Thoracic aorta (tissue), 2 donors: ENCODE measurements at regions not wholly inside any gene's neighbourhood (a gene's known extent, or its start where the extent isn't known, plus 50 kb on each side); places are given as distances from the start of the nearest gene placed in this dataset.

Source experiments
- ATAC-seq: fragments of 150-250 bp; one replicate; pipeline ENCODE4 v1.8.0; 2017; ENCODE audit warnings: low read depth; ENCODE audit not compliant: insufficient number of reproducible peaks, low FRiP score
- DNase-seq: peaks from one replicate; pipeline ENCODE4 v3.0.0-alpha.2; 2020; ENCODE audit warnings: low spot score
- H3K27ac ChIP-seq, 2 donors: fragments of 200-600 bp; sonication (generic); 1 replicate in 1 of 2; 2 replicates in 1 of 2; pipeline ENCODE4 v1.5.1; 2016; ENCODE audit warnings: mild to moderate bottlenecking in 2 of 2, moderate library complexity in 2 of 2
- H3K27me3 ChIP-seq: fragments of 200-600 bp; sonication (generic); replicated peaks from 2 replicates; pipeline ENCODE4 v1.6.0; 2016; ENCODE audit warnings: mild to moderate bottlenecking; ENCODE audit not compliant: insufficient read depth
- H3K36me3 ChIP-seq: fragments of 200-600 bp; sonication (generic); one replicate; pipeline ENCODE4 v1.5.1; 2016
- H3K4me1 ChIP-seq, 2 donors: fragments of 200-600 bp; sonication (generic); 1 replicate in 1 of 2; 2 replicates in 1 of 2; pipeline versions ENCODE4 v1.5.1 to v1.6.0; 2016; ENCODE audit warnings: low read depth in 2 of 2, mild to moderate bottlenecking in 1 of 2; ENCODE audit not compliant: control insufficient read depth in 1 of 2
- H3K4me3 ChIP-seq: fragments of 200-600 bp; sonication (generic); 2 replicates; pipeline ENCODE4 v1.5.1; 2016; ENCODE audit warnings: mild to moderate bottlenecking
- H3K9me3 ChIP-seq: fragments of 200-600 bp; sonication (generic); 2 replicates; pipeline ENCODE4 v1.5.1; 2016
- CTCF ChIP-seq: fragments of 200-600 bp; sonication (generic); IDR thresholded peaks from one replicate; pipeline ENCODE4 v1.5.1; 2019; ENCODE audit warnings: antibody characterized with exemption

DNA sequence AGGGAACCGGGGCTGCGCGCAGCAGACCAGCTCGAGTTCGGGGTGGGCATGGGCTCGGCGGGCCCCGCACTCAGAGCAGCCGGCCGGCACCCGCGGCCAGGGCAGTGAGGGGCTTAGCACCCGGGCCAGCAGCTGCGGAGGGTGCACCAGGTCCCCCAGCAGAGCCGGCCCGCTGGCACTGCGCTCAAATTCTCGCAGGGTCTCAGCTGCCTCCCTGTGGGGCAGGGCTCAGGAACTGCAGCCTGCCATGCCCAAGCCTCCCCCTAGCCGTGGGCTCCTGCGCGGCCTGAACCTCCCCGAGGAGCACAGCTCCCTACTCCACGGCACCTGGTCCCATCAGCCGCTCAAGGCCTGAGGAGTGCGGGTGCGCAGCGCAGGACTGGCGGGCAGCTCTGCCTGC is 172.9 kb upstream of the SLC30A5 start:
- ATAC-seq: no peak
- H3K27ac ChIP-seq: no peak overlapping the region

DNA sequence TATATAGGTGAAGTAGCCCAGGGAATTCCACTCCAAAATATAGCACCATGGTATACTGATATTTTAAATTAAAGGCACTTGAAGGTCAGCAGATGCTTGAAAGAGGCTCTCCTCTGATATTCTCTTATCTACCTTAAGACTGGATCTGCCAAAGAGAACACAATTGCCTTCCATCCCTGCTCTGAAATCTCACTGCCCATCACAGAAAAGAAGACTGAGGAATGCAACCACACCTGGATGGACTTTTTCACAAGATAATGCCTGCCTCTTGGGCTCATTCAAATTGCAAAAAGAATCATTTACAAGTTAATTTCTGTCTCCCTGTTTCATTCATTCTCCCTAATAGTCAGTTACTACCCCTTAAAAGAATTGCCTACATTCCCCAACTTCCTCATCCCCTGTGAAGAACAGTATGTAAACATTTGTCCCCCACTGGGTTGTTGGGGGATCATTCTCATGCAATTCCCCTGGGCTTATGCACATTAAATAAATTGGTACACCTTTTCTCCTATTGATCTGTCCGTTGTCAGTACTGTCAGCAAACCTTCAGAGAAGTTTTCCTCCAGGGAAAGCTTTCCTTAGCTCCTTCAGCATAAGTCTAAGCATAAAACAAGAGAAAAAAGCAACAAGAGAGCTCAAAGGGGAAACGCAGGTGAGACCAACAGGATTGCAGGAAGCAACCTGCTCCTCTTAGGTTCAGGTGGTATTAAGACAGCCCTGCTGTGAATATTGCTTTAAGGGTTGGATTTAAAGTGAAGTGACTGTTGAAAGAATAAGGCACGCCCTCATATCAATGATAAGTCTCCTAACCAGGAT is 171.4 kb upstream of the SLC30A5 start:
- Histone ChIP-seq H3K9me3 (no peaks in the 10 kb centered on the region), H3K4me1 (no peaks in the 10 kb centered on the region), H3K27ac (no peak overlapping the region), H3K4me3 (no peak overlapping the region), H3K36me3 (no peaks in the 10 kb centered on the region), H3K27me3 (no peaks in the 10 kb centered on the region)
- no peak for DNase-seq
- TF ChIP-seq CTCF: no peak
- ATAC-seq: no peak

More for the DNA sequence above, 172.9 kb upstream of the SLC30A5 start:
- no peaks in the 10 kb centered on the region for H3K9me3 ChIP-seq
- H3K4me1 ChIP-seq: no peaks in the 10 kb centered on the region
- no peak for TF ChIP-seq CTCF
- DNase-seq: no peak
- no peaks in the 10 kb centered on the region for H3K36me3 ChIP-seq
- no peak overlapping the region for H3K4me3 ChIP-seq
- no peaks in the 10 kb centered on the region for H3K27me3 ChIP-seq

- DNase-seq: no peak
- ATAC-seq: no peak
- Histone ChIP-seq H3K9me3 (no peaks in the 10 kb centered on the region), H3K36me3 (no peaks in the 10 kb centered on the region), H3K27me3 (no peaks in the 10 kb centered on the region), H3K4me3 (no peak overlapping the region), H3K4me1 (no peaks in the 10 kb centered on the region), H3K27ac (no peak overlapping the region)
- TF ChIP-seq CTCF: no peak
Observed at GRCh38 chr5:68924481-68925145, 169.2 kb upstream of the SLC30A5 start.

DNA sequence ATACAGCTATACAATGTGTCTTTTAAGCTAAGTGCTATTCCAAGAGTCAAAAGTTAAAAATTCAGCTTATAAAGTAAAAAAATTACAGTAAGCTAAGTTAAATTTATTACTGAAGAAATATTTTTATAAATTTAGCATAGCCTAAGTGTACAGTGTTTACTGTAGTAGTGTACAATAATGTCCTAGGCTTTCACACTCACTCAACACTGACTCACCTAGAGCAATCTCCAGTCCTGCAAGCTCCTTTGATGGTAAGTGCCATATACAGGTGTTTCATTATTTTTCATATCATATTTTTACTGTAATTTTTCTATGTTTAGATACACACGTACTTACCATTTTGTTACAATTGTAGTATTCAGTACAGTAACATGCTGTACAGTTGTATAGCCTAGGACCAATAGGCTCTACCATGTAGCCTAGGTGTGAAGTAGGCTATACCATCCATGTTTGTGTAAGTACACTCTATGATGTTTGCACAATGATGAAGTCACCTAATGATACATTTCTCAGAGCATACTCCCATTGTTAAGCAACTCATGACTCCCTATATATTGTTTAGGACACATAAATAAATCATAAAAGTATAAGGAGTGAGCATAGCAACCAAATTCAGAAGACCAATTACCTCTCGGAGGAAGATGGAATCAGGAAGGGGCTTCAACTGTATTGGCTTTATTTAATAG is 165.1 kb upstream of the SLC30A5 start:
- ATAC-seq (no peak), DNase-seq (no peak)
- H3K27ac ChIP-seq: no peak overlapping the region
- TF ChIP-seq CTCF: no peak
- no peaks in the 10 kb centered on the region for H3K4me1 ChIP-seq
- no peaks in the 10 kb centered on the region for H3K27me3 ChIP-seq
- no peak overlapping the region for H3K4me3 ChIP-seq
- H3K9me3 ChIP-seq: peaks cover 5% of the 10 kb centered on the region
- no peaks in the 10 kb centered on the region for H3K36me3 ChIP-seq

- H3K4me1 ChIP-seq: no peaks in the 10 kb centered on the region
- no peak overlapping the region for H3K4me3 ChIP-seq
- H3K27ac ChIP-seq: no peak overlapping the region
- DNase-seq (no peak), ATAC-seq (no peak)
- H3K27me3 ChIP-seq: no peaks in the 10 kb centered on the region
- no peaks in the 10 kb centered on the region for H3K36me3 ChIP-seq
- TF ChIP-seq CTCF: no peak
- H3K9me3 ChIP-seq: peaks cover 5% of the 10 kb centered on the region
Observed at GRCh38 chr5:68930139-68930538, 163.7 kb upstream of the SLC30A5 start.
